H9 (cell line): ENCODE measurements at regions not wholly inside any gene's neighbourhood (a gene's known extent, or its start where the extent isn't known, plus 50 kb on each side); places are given as distances from the start of the nearest gene placed in this dataset.

Experiments used
- DNase-seq: peaks from one replicate; pipeline ENCODE4 v3.0.0-alpha.2; 2017
- H2AFZ ChIP-seq: one replicate; pipeline ENCODE4 v1.6.1; 2013; ENCODE audit warnings: mild to moderate bottlenecking, low read length, control low read depth, moderate library complexity
- H2AK5ac ChIP-seq: 2 replicates; pipeline ENCODE4 v1.6.1; 2013; ENCODE audit warnings: low read length, control low read depth, mixed read lengths; ENCODE audit not compliant: insufficient read length
- H2BK120ac ChIP-seq: one replicate; pipeline ENCODE4 v1.6.1; 2013; ENCODE audit warnings: low read depth, mild to moderate bottlenecking, low read length, control low read depth, inconsistent platforms; ENCODE audit not compliant: poor library complexity, severe bottlenecking
- H2BK12ac ChIP-seq: 2 replicates; pipeline ENCODE4 v1.6.1; 2013; ENCODE audit warnings: low read length, control low read depth, mixed read lengths, low read depth; ENCODE audit not compliant: insufficient read length
- H2BK15ac ChIP-seq: 2 replicates; pipeline ENCODE4 v1.6.1; 2013; ENCODE audit warnings: low read depth, low read length, control low read depth
- H2BK20ac ChIP-seq: one replicate; pipeline ENCODE4 v1.6.1; 2013; ENCODE audit warnings: low read depth, mild to moderate bottlenecking, low read length, control low read depth, inconsistent platforms; ENCODE audit not compliant: poor library complexity, severe bottlenecking
- H2BK5ac ChIP-seq: 2 replicates; pipeline ENCODE4 v1.6.1; 2013; ENCODE audit warnings: low read length, control low read depth, mixed read lengths; ENCODE audit not compliant: insufficient read length
- H3K14ac ChIP-seq: 2 replicates; pipeline ENCODE4 v1.6.1; 2013; ENCODE audit warnings: low read length, control low read depth; ENCODE audit not compliant: insufficient read depth
- H3K18ac ChIP-seq: 2 replicates; pipeline ENCODE4 v1.6.1; 2013; ENCODE audit warnings: low read depth, mild to moderate bottlenecking, mixed read lengths, low read length, control low read depth; ENCODE audit not compliant: insufficient read length
- H3K23ac ChIP-seq: 2 replicates; pipeline ENCODE4 v1.6.1; 2013; ENCODE audit warnings: low read length, control low read depth, mixed read lengths, low read depth; ENCODE audit not compliant: insufficient read length
- H3K23me2 ChIP-seq: 2 replicates; pipeline ENCODE4 v1.6.1; 2013; ENCODE audit warnings: low read depth, mild to moderate bottlenecking, mixed read lengths, low read length, control low read depth; ENCODE audit not compliant: insufficient read length, poor library complexity, severe bottlenecking
- H3K27ac ChIP-seq: 2 replicates; pipeline ENCODE4 v1.5.1; 2013; ENCODE audit warnings: low read length, control low read depth, mixed read lengths, low read depth; ENCODE audit not compliant: insufficient read length
- H3K27me3 ChIP-seq: 2 replicates; pipeline ENCODE4 v1.6.1; 2013; ENCODE audit warnings: low read length, control low read depth, inconsistent platforms; ENCODE audit not compliant: insufficient read depth
- H3K4ac ChIP-seq: 2 replicates; pipeline ENCODE4 v1.6.1; 2013; ENCODE audit warnings: low read depth, mild to moderate bottlenecking, control low read depth, inconsistent platforms, low read length, moderate library complexity
- H3K4me1 ChIP-seq: 2 replicates; pipeline ENCODE4 v1.6.1; 2013; ENCODE audit warnings: low read length, control low read depth, inconsistent platforms; ENCODE audit not compliant: insufficient read depth
- H3K4me2 ChIP-seq: 2 replicates; pipeline ENCODE4 v1.6.1; 2013; ENCODE audit warnings: low read length, control low read depth, mixed read lengths; ENCODE audit not compliant: insufficient read length, insufficient read depth
- H3K56ac ChIP-seq: 2 replicates; pipeline ENCODE4 v1.6.1; 2013; ENCODE audit warnings: low read depth, mild to moderate bottlenecking, mixed read lengths, low read length, control low read depth; ENCODE audit not compliant: insufficient read length
- H3K79me1 ChIP-seq: 2 replicates; pipeline ENCODE4 v1.6.1; 2013; ENCODE audit warnings: low read depth, mild to moderate bottlenecking, moderate library complexity, low read length, control low read depth, inconsistent platforms; ENCODE audit not compliant: insufficient read depth, poor library complexity, severe bottlenecking
- H3K79me2 ChIP-seq: 2 replicates; pipeline ENCODE4 v1.6.1; 2013; ENCODE audit warnings: low read length, control low read depth, inconsistent platforms; ENCODE audit not compliant: insufficient read depth
- H3K9ac ChIP-seq: 2 replicates; pipeline ENCODE4 v1.6.1; 2013; ENCODE audit warnings: low read length, control low read depth, mixed read lengths; ENCODE audit not compliant: insufficient read length; ENCODE audit errors: extremely low read depth
- H3K9me3 ChIP-seq: one replicate; pipeline ENCODE4 v1.6.1; 2013; ENCODE audit warnings: low read depth, low read length, inconsistent platforms; ENCODE audit not compliant: control insufficient read depth
- H3T11ph ChIP-seq: one replicate; pipeline ENCODE4 v1.6.1; 2013; ENCODE audit warnings: mild to moderate bottlenecking, low read length, control low read depth, inconsistent platforms
- H4K20me1 ChIP-seq: one replicate; pipeline ENCODE4 v1.6.1; 2013; ENCODE audit not compliant: control insufficient read depth, insufficient read length, insufficient read depth
- H4K5ac ChIP-seq: 2 replicates; pipeline ENCODE4 v1.6.1; 2013; ENCODE audit warnings: low read depth, mild to moderate bottlenecking, mixed read lengths, low read length, control low read depth; ENCODE audit not compliant: insufficient read length
- H4K8ac ChIP-seq: replicated peaks from 2 replicates; pipeline ENCODE4 v1.6.1; 2013; ENCODE audit warnings: low read length, control low read depth, mixed read lengths, low read depth; ENCODE audit not compliant: insufficient read length
- H4K91ac ChIP-seq: 2 replicates; pipeline ENCODE4 v1.6.1; 2013; ENCODE audit warnings: low read depth, mild to moderate bottlenecking, moderate library complexity, mixed read lengths, low read length, control low read depth; ENCODE audit not compliant: insufficient read length
- H3K27ac Mint-ChIP-seq, 3 experiments: 2 replicates in 2 of 3; 3 replicates in 1 of 3; pipeline ENCODE4 v1.8.0; 2020 to 2021; ENCODE audit warnings: mixed read lengths in 3 of 3, mild to moderate bottlenecking in 1 of 3, moderate library complexity in 1 of 3
- H3K27me3 Mint-ChIP-seq: 2 replicates; pipeline ENCODE4 v1.8.0; 2021; ENCODE audit warnings: low read depth, mild to moderate bottlenecking, moderate library complexity, mixed read lengths
- H3K36me3 Mint-ChIP-seq, 3 experiments: 2 replicates in 2 of 3; 3 replicates in 1 of 3; pipeline ENCODE4 v1.8.0; 2020 to 2021; ENCODE audit warnings: low read depth in 3 of 3, mixed read lengths in 3 of 3; ENCODE audit not compliant: insufficient read depth in 1 of 3
- H3K4me1 Mint-ChIP-seq, 2 experiments: 2 replicates each; pipeline ENCODE4 v1.8.0; 2020; ENCODE audit warnings: mixed read lengths in 2 of 2
- H3K4me3 Mint-ChIP-seq, 2 experiments: 2 replicates in 1 of 2; 3 replicates in 1 of 2; pipeline ENCODE4 v1.8.0; 2020 to 2021; ENCODE audit warnings: mild to moderate bottlenecking in 2 of 2, mixed read lengths in 2 of 2, moderate library complexity in 1 of 2
- H3K9me3 Mint-ChIP-seq, 2 experiments: 2 replicates in 1 of 2; 3 replicates in 1 of 2; pipeline ENCODE4 v1.8.0; 2020; ENCODE audit warnings: mild to moderate bottlenecking in 2 of 2, mixed read lengths in 2 of 2, moderate library complexity in 1 of 2
- CTCF ChIP-seq: fragments of 200-600 bp; sonication (generic); conservative IDR thresholded peaks from 3 replicates; pipeline ENCODE4 v1.8.0; 2021; ENCODE audit warnings: antibody characterized with exemption, mild to moderate bottlenecking
- WGBS: extraction: QIAGEN DNeasy Blood & Tissue Kit; methylation state at CpG from one replicate; pipeline ENCODE4 v1.1.7; 2013; ENCODE audit warnings: missing lambda C conversion rate, low lambda C conversion rate, mixed read lengths; ENCODE audit not compliant: insufficient read length; ENCODE audit errors: extremely low coverage; 5-methylcytosine and 5-hydroxymethylcytosine counted together

- no peaks in the 10 kb centered on the region for H3K9me3 Mint-ChIP-seq
- Histone ChIP-seq H4K5ac (no peak overlapping the region), H3K79me1 (no peaks in the 10 kb centered on the region), H2BK120ac (no peak overlapping the region), H3K23ac (no peak overlapping the region), H4K8ac (no peak overlapping the region), H2BK15ac (no peak overlapping the region), H3K4me2 (no peak overlapping the region), H3K27ac (no peak overlapping the region), H2AK5ac (no peak overlapping the region), H2BK20ac (no peak overlapping the region), H3K4ac (no peak overlapping the region), H2BK5ac (no peak overlapping the region), H4K20me1 (no peaks in the 10 kb centered on the region), H3K14ac (no peak overlapping the region), H2AFZ (no peak overlapping the region), H3K18ac (no peak overlapping the region), H3K9me3 (no peaks in the 10 kb centered on the region), H3K56ac (no peak overlapping the region), H3K4me1 (peaks cover 2% of the 10 kb centered on the region; the same call in 1 of the 2 replicates), H2BK12ac (no peak overlapping the region), H3K23me2 (no peaks in the 10 kb centered on the region), H3K79me2 (no peaks in the 10 kb centered on the region), H3K9ac (no peak overlapping the region), H4K91ac (no peak overlapping the region), H3T11ph (no peak overlapping the region), H3K27me3 (no peaks in the 10 kb centered on the region)
- H3K4me3 Mint-ChIP-seq, result no peak overlapping the region
- no peaks in the 10 kb centered on the region for H3K36me3 Mint-ChIP-seq
- no peaks in the 10 kb centered on the region for H3K27me3 Mint-ChIP-seq
- WGBS, result no CpG with 5 or more reads among the region's 3 CpGs
- peaks cover 6 to 10% of the 10 kb centered on the region in 2 experiments for H3K4me1 Mint-ChIP-seq
- no peak for TF ChIP-seq CTCF
- DNase-seq, result no peak
- H3K27ac Mint-ChIP-seq, result no peak overlapping the region
Measured at GRCh38 chr4:121273191-121273590, 107.6 kb downstream of the QRFPR start.
